Heart left ventricle (tissue), 13 donors: ENCODE measurements at regions not wholly inside any gene's neighbourhood (a gene's known extent, or its start where the extent isn't known, plus 50 kb on each side); places are given as distances from the start of the nearest gene placed in this dataset.
"Not testable (repeated sequence)": the region's sequence is repeated elsewhere in the genome, so short reads cannot be mapped to it uniquely, and the experiment has no call there.

Experiments used
- CTCF ChIP-seq, 12 donors: fragments of 200-600 bp; sonication (generic) in 4 of 12; IDR thresholded peaks; one replicate each; pipeline versions ENCODE4 v1.5.0 to v1.8.0; 2018 to 2022; ENCODE audit warnings: antibody characterized with exemption in 12 of 12, mild to moderate bottlenecking in 5 of 12
- POLR2A ChIP-seq, 2 donors: fragments of 450-650 bp; IDR thresholded peaks; one replicate each; pipeline ENCODE4 v1.6.1; 2017; ENCODE audit warnings: antibody characterized with exemption in 2 of 2, mild to moderate bottlenecking in 2 of 2, moderate library complexity in 2 of 2
- donor health status: ischemic (EF 13 %, LVEDD 7.1; RV severe dilation, severe dysfunction).
- donor health status: DM: no; HTN: yes; CAD: no.
- donor health status: DM: no; HTN: no; CAD: no.
- donor health status: ischemic (EF 25% LVEDD 6.9; RV normal size, moderate dysfunction).
- donor health status: ischemic (EF 25% LVEDD 5.7; RV mildly dilated, moderate dysfunction).
- donor health status: ischemic (EF 35%, LVEDD 5.7; RV mildly dilated, moderate dysfunction).
- donor health status: nonischemic (EF 11% LVEDD 7.7; RV severe dilation, severe dysfunction).
- donor health status: DM: yes; HTN: yes; CAD: no.
- donor health status: PGD.
- donor health status: ischemic (EF 29% LVEDD 5.4; RV normal size, mild dysfunction).
- donor health status: nonischemic (EF 23%, LVEDD 6.1; RV moderate dilation, normal function).

GRCh38 chr4:9008407-9008806 is 136.8 kb upstream of the HMX1 start:
- TF ChIP-seq POLR2A, CTCF (IDR thresholded peaks at IDR 0.05): not testable (repeated sequence)
